Pulmonary artery endothelial cell (primary cell): ENCODE measurements at regions not wholly inside any gene's neighbourhood (a gene's known extent, or its start where the extent isn't known, plus 50 kb on each side); places are given as distances from the start of the nearest gene placed in this dataset.
A peak's percentile ranks its signal among the peaks of the same experiment; 100 is the strongest.

Experiments
- DNase-seq: peaks from one replicate; pipeline ENCODE4 v3.0.0-alpha.2; 2011; ENCODE audit warnings: low read depth, low spot score

GRCh38 chr13:36493046-36493445 lies 60.8 kb downstream of the CCNA1 start:
- DNase-seq, result no peak

GRCh38 chr13:36495431-36495830 lies 63.1 kb downstream of the CCNA1 start:
- no peak for DNase-seq

- DNase-seq, result no peak
Measured at GRCh38 chr13:36509369-36509768, 77.1 kb downstream of the CCNA1 start.

GRCh38 chr13:36512771-36513170 lies 80.5 kb downstream of the CCNA1 start:
- DNase-seq, result no peak

GRCh38 chr13:36513266-36513665 lies 81.0 kb downstream of the CCNA1 start:
- no peak for DNase-seq

- no peak for DNase-seq
Measured at GRCh38 chr13:36515466-36515865, 83.2 kb downstream of the CCNA1 start.

GRCh38 chr13:36516225-36516624 lies 83.9 kb downstream of the CCNA1 start:
- no peak for DNase-seq

- no peak for DNase-seq
Measured at GRCh38 chr13:36518707-36519106, 86.4 kb downstream of the CCNA1 start.

GRCh38 chr13:36519432-36519831 lies 87.1 kb downstream of the CCNA1 start:
- no peak for DNase-seq

GRCh38 chr13:36520111-36520510 lies 87.8 kb downstream of the CCNA1 start:
- DNase-seq, result no peak

- no peak for DNase-seq
Measured at GRCh38 chr13:36526897-36527296, 94.6 kb downstream of the CCNA1 start.

- DNase-seq, result no peak
Measured at GRCh38 chr13:36528105-36528504, 95.8 kb downstream of the CCNA1 start.

GRCh38 chr13:36530050-36530789 lies 97.9 kb downstream of the CCNA1 start:
- peak; percentile 26 for DNase-seq

- no peak for DNase-seq
Measured at GRCh38 chr13:36530861-36531590, 98.7 kb downstream of the CCNA1 start.

GRCh38 chr13:36531746-36532486 lies 99.6 kb downstream of the CCNA1 start:
- DNase-seq, result peak; percentile 76

- peak; percentile 80 for DNase-seq
Measured at GRCh38 chr13:36533806-36534205, 101.5 kb downstream of the CCNA1 start.

- DNase-seq, result no peak
Measured at GRCh38 chr13:36536546-36536945, 104.3 kb downstream of the CCNA1 start.

GRCh38 chr13:36543671-36544070 lies 111.4 kb downstream of the CCNA1 start:
- DNase-seq, result no peak

GRCh38 chr13:36548129-36548528 lies 115.8 kb downstream of the CCNA1 start:
- no peak for DNase-seq

GRCh38 chr13:36549126-36549702 lies 116.9 kb downstream of the CCNA1 start:
- DNase-seq, result no peak

GRCh38 chr13:36549755-36550154 lies 117.5 kb downstream of the CCNA1 start:
- no peak for DNase-seq

- no peak for DNase-seq
Measured at GRCh38 chr13:36550177-36550576, 117.9 kb downstream of the CCNA1 start.
